Testis (tissue), 2 donors: ENCODE measurements at regions not wholly inside any gene's neighbourhood (a gene's known extent, or its start where the extent isn't known, plus 50 kb on each side); places are given as distances from the start of the nearest gene placed in this dataset.

Experiments used
- POLR2A ChIP-seq: fragments of 450-650 bp; IDR thresholded peaks from one replicate; pipeline ENCODE4 v1.6.1; 2017; ENCODE audit warnings: antibody characterized with exemption, mild to moderate bottlenecking, moderate library complexity
- TF ChIP-seq, protein P1 (sequence below), 3 experiments: fragments of 450-650 bp in 2 of 3; fragments of 200-600 bp in 1 of 3; sonication (generic) in 1 of 3; IDR thresholded peaks; one replicate each; pipeline ENCODE4 v1.5.1; 2016 to 2019; ENCODE audit warnings: antibody characterized with exemption in 3 of 3, mild to moderate bottlenecking in 2 of 3, moderate library complexity in 1 of 3

GRCh38 chr18:30135938-30136337 lies 906.6 kb downstream of the DSC3 start:
- TF ChIP-seq, protein P1, sequence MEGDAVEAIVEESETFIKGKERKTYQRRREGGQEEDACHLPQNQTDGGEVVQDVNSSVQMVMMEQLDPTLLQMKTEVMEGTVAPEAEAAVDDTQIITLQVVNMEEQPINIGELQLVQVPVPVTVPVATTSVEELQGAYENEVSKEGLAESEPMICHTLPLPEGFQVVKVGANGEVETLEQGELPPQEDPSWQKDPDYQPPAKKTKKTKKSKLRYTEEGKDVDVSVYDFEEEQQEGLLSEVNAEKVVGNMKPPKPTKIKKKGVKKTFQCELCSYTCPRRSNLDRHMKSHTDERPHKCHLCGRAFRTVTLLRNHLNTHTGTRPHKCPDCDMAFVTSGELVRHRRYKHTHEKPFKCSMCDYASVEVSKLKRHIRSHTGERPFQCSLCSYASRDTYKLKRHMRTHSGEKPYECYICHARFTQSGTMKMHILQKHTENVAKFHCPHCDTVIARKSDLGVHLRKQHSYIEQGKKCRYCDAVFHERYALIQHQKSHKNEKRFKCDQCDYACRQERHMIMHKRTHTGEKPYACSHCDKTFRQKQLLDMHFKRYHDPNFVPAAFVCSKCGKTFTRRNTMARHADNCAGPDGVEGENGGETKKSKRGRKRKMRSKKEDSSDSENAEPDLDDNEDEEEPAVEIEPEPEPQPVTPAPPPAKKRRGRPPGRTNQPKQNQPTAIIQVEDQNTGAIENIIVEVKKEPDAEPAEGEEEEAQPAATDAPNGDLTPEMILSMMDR (IDR thresholded peaks at IDR 0.05): no peak
- TF ChIP-seq POLR2A: no peak
